IPS-18a (cell line): ENCODE measurements at regions not wholly inside any gene's neighbourhood (a gene's known extent, or its start where the extent isn't known, plus 50 kb on each side); places are given as distances from the start of the nearest gene placed in this dataset.

Experiments
- H3K27ac ChIP-seq: one replicate; pipeline ENCODE4 v1.5.1; 2013; ENCODE audit warnings: low read length
- H3K27me3 ChIP-seq: one replicate; pipeline ENCODE4 v1.6.1; 2013; ENCODE audit warnings: mild to moderate bottlenecking, low read length; ENCODE audit not compliant: control insufficient read depth, insufficient read depth
- H3K36me3 ChIP-seq: one replicate; pipeline ENCODE4 v1.6.1; 2013; ENCODE audit warnings: low read depth, low read length; ENCODE audit not compliant: control insufficient read depth
- H3K4me1 ChIP-seq: one replicate; pipeline ENCODE4 v1.6.1; 2013; ENCODE audit warnings: low read depth, low read length; ENCODE audit not compliant: control insufficient read depth
- H3K4me3 ChIP-seq: one replicate; pipeline ENCODE4 v1.5.1; 2013; ENCODE audit warnings: low read length
- H3K9ac ChIP-seq: one replicate; pipeline ENCODE4 v1.6.1; 2013; ENCODE audit warnings: mild to moderate bottlenecking, low read length, moderate library complexity
- H3K9me3 ChIP-seq: one replicate; pipeline ENCODE4 v1.6.1; 2013; ENCODE audit warnings: low read depth, low read length; ENCODE audit not compliant: control insufficient read depth

GRCh38 chr21:24852610-24853195 is 754.6 kb downstream of the MRPL39 start:
- Histone ChIP-seq H3K27ac (no peak overlapping the region), H3K4me1 (no peaks in the 10 kb centered on the region), H3K27me3 (no peaks in the 10 kb centered on the region), H3K36me3 (no peaks in the 10 kb centered on the region), H3K9ac (no peak overlapping the region), H3K9me3 (peaks cover 10% of the 10 kb centered on the region), H3K4me3 (no peak overlapping the region)

DNA sequence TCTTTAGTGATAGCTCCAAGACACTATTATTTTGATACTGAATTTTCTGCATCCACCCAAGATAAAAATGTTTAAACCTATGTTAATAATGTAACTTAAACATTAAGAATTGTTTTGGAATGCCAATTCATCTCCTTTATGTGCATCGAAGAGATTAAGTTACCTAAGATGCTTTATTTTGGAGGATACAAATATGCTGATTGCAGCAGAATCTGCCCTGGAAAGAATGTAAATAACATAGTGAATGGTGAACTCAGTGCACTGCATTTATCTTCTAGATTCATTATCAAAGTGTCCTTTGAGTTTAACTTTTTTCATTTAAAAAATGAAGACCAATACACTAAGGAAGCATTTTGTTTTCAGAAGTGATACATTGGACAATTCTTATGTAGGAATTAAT is 757.2 kb downstream of the MRPL39 start:
- Histone ChIP-seq H3K36me3 (no peaks in the 10 kb centered on the region), H3K27me3 (no peaks in the 10 kb centered on the region), H3K4me1 (no peaks in the 10 kb centered on the region), H3K4me3 (no peak overlapping the region), H3K9me3 (peaks cover 8% of the 10 kb centered on the region), H3K27ac (no peak overlapping the region), H3K9ac (no peak overlapping the region)

DNA sequence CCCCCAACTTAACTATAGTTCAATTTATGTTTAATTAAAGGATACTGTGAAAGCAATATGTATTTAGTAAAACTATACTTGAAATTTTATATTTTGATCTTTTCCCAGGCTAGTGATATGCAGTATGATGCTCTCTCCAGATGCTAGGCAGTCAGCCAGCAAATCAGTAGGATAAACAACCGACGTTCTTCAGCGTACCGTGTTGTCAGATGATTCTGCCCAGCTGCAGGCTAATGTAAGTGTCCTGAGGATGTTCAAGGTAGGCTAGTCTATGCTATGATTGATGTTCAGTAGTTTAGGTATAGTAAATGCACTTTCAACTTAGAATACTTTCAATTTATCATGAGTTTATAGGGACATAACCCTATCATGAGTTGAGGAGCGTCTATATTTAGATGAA is 762.6 kb downstream of the MRPL39 start:
- H3K9me3 ChIP-seq = no peaks in the 10 kb centered on the region
- no peaks in the 10 kb centered on the region for H3K36me3 ChIP-seq
- H3K4me3 ChIP-seq = no peak overlapping the region
- no peak overlapping the region for H3K27ac ChIP-seq
- H3K27me3 ChIP-seq = no peaks in the 10 kb centered on the region
- H3K4me1 ChIP-seq = no peaks in the 10 kb centered on the region
- H3K9ac ChIP-seq = no peak overlapping the region

- Histone ChIP-seq H3K36me3 (no peaks in the 10 kb centered on the region), H3K9me3 (peaks cover 4% of the 10 kb centered on the region), H3K27ac (no peak overlapping the region), H3K4me1 (no peaks in the 10 kb centered on the region), H3K4me3 (no peak overlapping the region), H3K9ac (no peak overlapping the region), H3K27me3 (no peaks in the 10 kb centered on the region)
Measured at GRCh38 chr21:24840287-24840686, 767.0 kb downstream of the MRPL39 start.

DNA sequence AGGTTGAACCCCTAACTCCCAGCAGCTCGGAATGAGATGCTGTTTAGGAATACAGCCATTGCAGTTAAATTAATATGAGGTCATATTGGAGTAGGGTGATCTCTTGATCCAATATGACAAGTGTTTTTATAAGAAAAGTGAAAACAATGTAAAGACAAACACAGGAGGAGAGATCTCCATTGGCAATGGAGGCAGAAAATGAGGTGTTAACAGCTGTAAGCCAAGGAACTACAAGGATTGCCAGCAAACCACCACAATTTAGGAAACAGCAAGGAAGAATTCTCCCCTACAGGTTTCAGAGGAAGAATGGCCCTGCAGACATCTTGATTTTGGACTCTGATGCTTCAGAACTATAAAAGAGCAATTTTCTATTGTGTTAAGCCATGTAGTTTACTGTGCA is 774.3 kb downstream of the MRPL39 start:
- Histone ChIP-seq H3K36me3 (no peaks in the 10 kb centered on the region), H3K4me1 (no peaks in the 10 kb centered on the region), H3K9ac (no peak overlapping the region), H3K4me3 (no peak overlapping the region), H3K27me3 (no peaks in the 10 kb centered on the region), H3K27ac (no peak overlapping the region), H3K9me3 (peaks cover 6% of the 10 kb centered on the region)

GRCh38 chr21:24829397-24829796 is 777.9 kb downstream of the MRPL39 start:
- Histone ChIP-seq H3K9ac (no peak overlapping the region), H3K27me3 (no peaks in the 10 kb centered on the region), H3K4me1 (no peaks in the 10 kb centered on the region), H3K36me3 (no peaks in the 10 kb centered on the region), H3K9me3 (peaks cover 6% of the 10 kb centered on the region), H3K4me3 (no peak overlapping the region), H3K27ac (no peak overlapping the region)

DNA sequence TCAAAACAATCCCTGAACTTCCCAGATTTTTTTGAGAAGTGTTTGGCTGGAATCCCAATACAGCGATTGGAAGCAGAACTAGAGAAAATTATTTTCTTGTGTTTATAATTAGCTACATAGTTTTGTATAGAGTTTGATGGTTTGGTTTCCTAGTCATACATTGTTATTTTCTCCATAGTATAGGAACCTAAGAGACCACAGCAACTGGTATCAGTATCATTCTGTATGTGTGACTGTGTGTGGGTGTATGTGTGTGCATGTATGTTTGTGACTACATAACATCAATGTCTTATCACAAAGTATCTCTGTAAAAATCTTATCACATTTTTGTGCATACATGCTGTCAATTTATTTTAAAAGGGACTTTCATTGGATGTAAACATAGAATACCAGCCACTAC is 780.5 kb downstream of the MRPL39 start:
- H3K9me3 ChIP-seq = peaks cover 4% of the 10 kb centered on the region

DNA sequence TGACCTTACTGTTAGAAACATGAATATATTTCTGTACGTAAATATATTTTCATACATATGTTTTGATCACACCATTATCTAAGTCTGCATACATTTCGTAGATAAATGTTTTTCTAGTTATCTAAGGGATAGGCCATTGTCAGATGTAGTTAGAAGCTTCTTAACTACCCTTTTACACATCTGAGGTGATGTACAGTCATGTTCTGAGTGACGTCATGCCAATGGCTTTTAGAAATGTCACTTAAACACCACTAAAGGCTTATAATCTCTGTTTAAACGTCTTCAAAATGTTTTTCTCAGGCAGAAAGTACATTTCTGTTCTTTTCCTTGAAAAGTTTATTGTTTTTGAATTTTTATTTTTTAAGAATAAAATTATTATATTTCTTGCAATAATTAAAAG is 781.9 kb downstream of the MRPL39 start:
- Histone ChIP-seq H3K36me3 (no peaks in the 10 kb centered on the region), H3K9me3 (no peaks in the 10 kb centered on the region)

More for the DNA sequence above, 780.5 kb downstream of the MRPL39 start:
- Histone ChIP-seq H3K27ac (no peak overlapping the region), H3K27me3 (no peaks in the 10 kb centered on the region), H3K4me1 (no peaks in the 10 kb centered on the region), H3K9ac (no peak overlapping the region), H3K4me3 (no peak overlapping the region), H3K36me3 (no peaks in the 10 kb centered on the region)

GRCh38 chr21:24824209-24824608 is 783.1 kb downstream of the MRPL39 start:
- no peaks in the 10 kb centered on the region for H3K9me3 ChIP-seq
- H3K36me3 ChIP-seq = no peaks in the 10 kb centered on the region
- H3K27me3 ChIP-seq = no peaks in the 10 kb centered on the region
- H3K27ac ChIP-seq = no peak overlapping the region
- H3K4me3 ChIP-seq = no peak overlapping the region
- H3K4me1 ChIP-seq = no peaks in the 10 kb centered on the region
- H3K9ac ChIP-seq = no peak overlapping the region

More for the DNA sequence above, 781.9 kb downstream of the MRPL39 start:
- H3K9ac ChIP-seq = no peak overlapping the region
- no peak overlapping the region for H3K4me3 ChIP-seq
- no peak overlapping the region for H3K27ac ChIP-seq
- no peaks in the 10 kb centered on the region for H3K4me1 ChIP-seq
- no peaks in the 10 kb centered on the region for H3K27me3 ChIP-seq

DNA sequence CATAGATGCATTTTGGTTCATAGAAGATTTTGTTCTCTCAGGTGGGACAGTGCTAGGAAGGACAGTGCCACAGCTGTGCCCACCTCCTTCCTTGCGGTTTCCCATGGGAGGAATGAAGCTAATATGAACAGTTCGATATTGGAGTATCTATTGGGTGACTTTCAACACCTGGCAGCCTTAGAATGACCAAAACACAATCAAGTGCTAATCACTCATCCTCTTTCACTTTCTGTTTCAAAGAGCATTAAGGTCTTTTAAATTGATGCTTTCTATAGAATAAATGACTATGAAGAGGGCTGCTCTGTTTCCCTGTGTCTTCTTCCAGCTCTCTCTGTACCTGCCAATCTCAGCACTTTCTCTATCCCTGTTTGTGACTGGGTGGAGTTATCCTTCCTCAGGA is 784.0 kb downstream of the MRPL39 start:
- Histone ChIP-seq H3K36me3 (no peaks in the 10 kb centered on the region), H3K4me3 (no peak overlapping the region), H3K27ac (no peak overlapping the region), H3K9me3 (no peaks in the 10 kb centered on the region), H3K9ac (no peak overlapping the region), H3K27me3 (no peaks in the 10 kb centered on the region), H3K4me1 (no peaks in the 10 kb centered on the region)

DNA sequence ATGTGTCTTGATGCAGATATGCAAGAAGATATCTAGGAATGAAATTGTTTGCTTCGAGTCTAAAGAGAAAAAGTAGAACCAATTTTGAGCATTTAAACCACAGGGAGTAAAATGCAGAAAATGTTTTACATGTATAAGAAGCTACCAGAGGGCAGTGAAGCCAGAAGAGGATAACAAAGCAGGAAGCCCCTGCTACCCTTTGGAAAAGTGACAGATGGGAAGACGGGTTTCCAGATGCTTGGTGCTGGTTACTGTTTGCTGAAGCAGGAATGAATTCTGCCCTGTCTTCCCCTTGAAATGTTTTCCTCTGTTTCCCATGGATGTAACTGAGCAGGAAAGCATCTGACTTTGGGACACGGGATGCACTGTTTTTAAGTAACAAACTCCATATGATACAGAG is 822.2 kb downstream of the MRPL39 start:
- no peaks in the 10 kb centered on the region for H3K4me1 ChIP-seq
- H3K36me3 ChIP-seq = no peaks in the 10 kb centered on the region

GRCh38 chr21:24781146-24781545 is 826.1 kb downstream of the MRPL39 start:
- Histone ChIP-seq H3K36me3 (no peaks in the 10 kb centered on the region), H3K9me3 (peaks cover 16% of the 10 kb centered on the region), H3K9ac (no peak overlapping the region), H3K27ac (no peak overlapping the region), H3K27me3 (no peaks in the 10 kb centered on the region), H3K4me3 (no peak overlapping the region), H3K4me1 (no peaks in the 10 kb centered on the region)

More for the DNA sequence above, 822.2 kb downstream of the MRPL39 start:
- H3K27ac ChIP-seq = no peak overlapping the region
- peaks cover 12% of the 10 kb centered on the region for H3K9me3 ChIP-seq
- H3K4me3 ChIP-seq = no peak overlapping the region
- no peak overlapping the region for H3K9ac ChIP-seq
- H3K27me3 ChIP-seq = no peaks in the 10 kb centered on the region
